ENCODE measurements at regions not wholly inside any gene's neighbourhood (a gene's known extent, or its start where the extent isn't known, plus 50 kb on each side); places are given as distances from the start of the nearest gene placed in this dataset.

DNA sequence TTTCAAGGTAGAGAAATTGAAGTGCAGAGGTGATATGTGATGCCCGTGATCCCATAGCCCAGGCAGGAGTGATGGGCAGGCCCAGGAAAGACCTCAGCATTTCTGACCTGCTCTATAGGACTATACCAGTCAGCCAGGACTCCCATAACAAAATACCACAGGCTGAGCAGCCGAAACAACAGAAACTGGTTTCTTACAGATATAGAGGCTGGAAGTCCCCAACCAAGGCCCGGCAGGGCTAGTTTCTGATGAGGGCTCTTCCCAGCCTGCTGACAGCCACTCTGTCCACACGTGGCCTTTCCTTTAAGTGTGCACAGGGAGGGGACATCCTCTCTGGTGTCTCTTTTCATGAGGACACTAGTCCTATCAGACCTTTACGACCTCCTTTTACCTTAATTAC, 104.2 kb upstream of the AGAP1 start:
- no peak for TF ChIP-seq NANOG (IDR thresholded peaks at IDR 0.05; ENCODE audit: borderline replicate concordance)
- TF ChIP-seq CTCF (conservative IDR thresholded peaks at IDR 0.05; ENCODE audit: low read depth in 2 of 2) = no peak
- TF ChIP-seq EZH2 (IDR thresholded peaks at IDR 0.05; ENCODE audit: low read depth, unreplicated experiment) = no peak
- no peak for TF ChIP-seq POLR2AphosphoS5 (IDR thresholded peaks at IDR 0.05; ENCODE audit: low read depth)
- no peak for TF ChIP-seq EZH2phosphoT487 (IDR thresholded peaks at IDR 0.05; ENCODE audit: unreplicated experiment)
- TF ChIP-seq, protein P1, sequence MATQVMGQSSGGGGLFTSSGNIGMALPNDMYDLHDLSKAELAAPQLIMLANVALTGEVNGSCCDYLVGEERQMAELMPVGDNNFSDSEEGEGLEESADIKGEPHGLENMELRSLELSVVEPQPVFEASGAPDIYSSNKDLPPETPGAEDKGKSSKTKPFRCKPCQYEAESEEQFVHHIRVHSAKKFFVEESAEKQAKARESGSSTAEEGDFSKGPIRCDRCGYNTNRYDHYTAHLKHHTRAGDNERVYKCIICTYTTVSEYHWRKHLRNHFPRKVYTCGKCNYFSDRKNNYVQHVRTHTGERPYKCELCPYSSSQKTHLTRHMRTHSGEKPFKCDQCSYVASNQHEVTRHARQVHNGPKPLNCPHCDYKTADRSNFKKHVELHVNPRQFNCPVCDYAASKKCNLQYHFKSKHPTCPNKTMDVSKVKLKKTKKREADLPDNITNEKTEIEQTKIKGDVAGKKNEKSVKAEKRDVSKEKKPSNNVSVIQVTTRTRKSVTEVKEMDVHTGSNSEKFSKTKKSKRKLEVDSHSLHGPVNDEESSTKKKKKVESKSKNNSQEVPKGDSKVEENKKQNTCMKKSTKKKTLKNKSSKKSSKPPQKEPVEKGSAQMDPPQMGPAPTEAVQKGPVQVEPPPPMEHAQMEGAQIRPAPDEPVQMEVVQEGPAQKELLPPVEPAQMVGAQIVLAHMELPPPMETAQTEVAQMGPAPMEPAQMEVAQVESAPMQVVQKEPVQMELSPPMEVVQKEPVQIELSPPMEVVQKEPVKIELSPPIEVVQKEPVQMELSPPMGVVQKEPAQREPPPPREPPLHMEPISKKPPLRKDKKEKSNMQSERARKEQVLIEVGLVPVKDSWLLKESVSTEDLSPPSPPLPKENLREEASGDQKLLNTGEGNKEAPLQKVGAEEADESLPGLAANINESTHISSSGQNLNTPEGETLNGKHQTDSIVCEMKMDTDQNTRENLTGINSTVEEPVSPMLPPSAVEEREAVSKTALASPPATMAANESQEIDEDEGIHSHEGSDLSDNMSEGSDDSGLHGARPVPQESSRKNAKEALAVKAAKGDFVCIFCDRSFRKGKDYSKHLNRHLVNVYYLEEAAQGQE (IDR thresholded peaks at IDR 0.05; ENCODE audit: unreplicated experiment) = no peak
- TF ChIP-seq, protein P2, sequence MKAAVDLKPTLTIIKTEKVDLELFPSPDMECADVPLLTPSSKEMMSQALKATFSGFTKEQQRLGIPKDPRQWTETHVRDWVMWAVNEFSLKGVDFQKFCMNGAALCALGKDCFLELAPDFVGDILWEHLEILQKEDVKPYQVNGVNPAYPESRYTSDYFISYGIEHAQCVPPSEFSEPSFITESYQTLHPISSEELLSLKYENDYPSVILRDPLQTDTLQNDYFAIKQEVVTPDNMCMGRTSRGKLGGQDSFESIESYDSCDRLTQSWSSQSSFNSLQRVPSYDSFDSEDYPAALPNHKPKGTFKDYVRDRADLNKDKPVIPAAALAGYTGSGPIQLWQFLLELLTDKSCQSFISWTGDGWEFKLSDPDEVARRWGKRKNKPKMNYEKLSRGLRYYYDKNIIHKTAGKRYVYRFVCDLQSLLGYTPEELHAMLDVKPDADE (IDR thresholded peaks at IDR 0.05) = no peak
- TF ChIP-seq CREB1 (CRISPR knock-in tag; IDR thresholded peaks at IDR 0.05; ENCODE audit: low read depth) = no peak
- TF ChIP-seq STAT1 (IDR thresholded peaks at IDR 0.05; ENCODE audit: unreplicated experiment) = no peak
- TF ChIP-seq JUNB (IDR thresholded peaks at IDR 0.05; ENCODE audit: unreplicated experiment) = no peak

Data from GM23338 (cell line).